Natural killer cell (primary cell): ENCODE measurements at regions not wholly inside any gene's neighbourhood (a gene's known extent, or its start where the extent isn't known, plus 50 kb on each side); places are given as distances from the start of the nearest gene placed in this dataset.

ENCODE experiments used
- ATAC-seq, 3 donors: fragments of 150-1000 bp in 2 of 3; fragments of 200-7000 bp in 1 of 3; cut with Tn5 transposase; 1 replicate in 1 of 3; 2 replicates in 2 of 3; pipeline ENCODE4 v1.10.0; 2021; ENCODE audit warnings: mild to moderate bottlenecking in 2 of 3, moderate library complexity in 2 of 3
- DNase-seq, 2 donors: peaks; one replicate each; pipeline versions ENCODE4 v3.0.0 to v3.0.0-alpha.2; 2013 to 2021; ENCODE audit warnings: mixed read lengths in 1 of 2
- H3K27ac ChIP-seq: one replicate; pipeline ENCODE4 v1.5.1; 2013; ENCODE audit warnings: mild to moderate bottlenecking, low read length
- H3K27me3 ChIP-seq: one replicate; pipeline ENCODE4 v1.6.1; 2013; ENCODE audit warnings: low read length; ENCODE audit not compliant: control insufficient read depth, insufficient read depth
- H3K36me3 ChIP-seq: one replicate; pipeline ENCODE4 v1.6.1; 2013; ENCODE audit warnings: low read length; ENCODE audit not compliant: control insufficient read depth, insufficient read depth
- H3K4me1 ChIP-seq: one replicate; pipeline ENCODE4 v1.6.1; 2013; ENCODE audit warnings: low read length; ENCODE audit not compliant: control insufficient read depth, insufficient read depth
- H3K4me3 ChIP-seq: one replicate; pipeline ENCODE4 v1.5.1; 2013; ENCODE audit warnings: low read length
- H3K9me3 ChIP-seq: one replicate; pipeline ENCODE4 v1.6.1; 2013; ENCODE audit warnings: low read length; ENCODE audit not compliant: control insufficient read depth, insufficient read depth
- H3K27ac Mint-ChIP-seq, 2 donors: one replicate each; pipeline ENCODE4 v1.8.0; 2022; ENCODE audit warnings: mild to moderate bottlenecking in 2 of 2, mixed read lengths in 2 of 2, moderate library complexity in 1 of 2
- H3K27me3 Mint-ChIP-seq, 2 donors: one replicate each; pipeline ENCODE4 v1.8.0; 2022; ENCODE audit warnings: low read depth in 2 of 2, mixed read lengths in 2 of 2
- H3K36me3 Mint-ChIP-seq: one replicate; pipeline ENCODE4 v1.8.0; 2022; ENCODE audit warnings: mixed read lengths
- H3K4me1 Mint-ChIP-seq, 2 donors: one replicate each; pipeline ENCODE4 v1.8.0; 2022; ENCODE audit warnings: mixed read lengths in 2 of 2
- H3K4me3 Mint-ChIP-seq: one replicate; pipeline ENCODE4 v1.8.0; 2022; ENCODE audit warnings: mild to moderate bottlenecking, moderate library complexity, mixed read lengths
- H3K9me3 Mint-ChIP-seq, 2 donors: one replicate each; pipeline ENCODE4 v1.8.0; 2022; ENCODE audit warnings: mixed read lengths in 2 of 2
- WGBS: methylation state at CpG from one replicate; pipeline ENCODE4 v1.1.7; 2013; ENCODE audit warnings: missing lambda C conversion rate; ENCODE audit not compliant: insufficient coverage; 5-methylcytosine and 5-hydroxymethylcytosine counted together
- intact Hi-C: fragments of 100-400 bp; cut with micrococcal nuclease; formaldehyde crosslinking; loops from one replicate; pipeline ENCODE4 v1.14.2; 2022
- TF ChIP-seq, protein P1 (sequence below): fragments of 200-600 bp; IDR thresholded peaks from one replicate; pipeline ENCODE4 v1.8.0; 2022; ENCODE audit warnings: antibody characterized with exemption

DNA sequence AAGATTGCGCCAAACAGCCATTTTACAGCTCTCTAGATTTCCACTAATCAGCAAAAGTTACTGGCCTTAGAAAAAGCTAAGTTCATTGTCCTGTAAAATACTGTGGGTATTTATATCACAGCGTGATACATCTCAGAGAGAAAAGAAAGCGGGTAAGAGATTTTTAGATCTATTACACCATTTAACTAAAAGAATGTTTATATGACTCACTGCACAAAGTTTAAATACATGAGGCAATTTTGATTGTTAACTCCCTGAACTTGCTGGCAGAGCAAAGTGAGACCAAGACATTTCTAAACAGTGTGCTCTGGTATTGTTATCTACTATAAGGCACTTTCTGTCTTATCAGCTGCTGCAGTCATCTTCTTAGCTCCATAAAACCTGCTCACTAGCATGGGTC is 314.3 kb downstream of the EPHA7 start:
- H3K9me3 Mint-ChIP-seq: peaks cover 17 to 31% of the 10 kb centered on the region in 2 donors
- ATAC-seq: no peak
- no CpG with 5 or more reads among the region's 3 CpGs for WGBS
- H3K4me1 ChIP-seq: no peaks in the 10 kb centered on the region
- H3K27ac ChIP-seq: no peak overlapping the region
- no peaks in the 10 kb centered on the region for H3K27me3 ChIP-seq
- no peak overlapping the region for H3K4me3 Mint-ChIP-seq
- H3K9me3 ChIP-seq: no peaks in the 10 kb centered on the region
- TF ChIP-seq, protein P1, sequence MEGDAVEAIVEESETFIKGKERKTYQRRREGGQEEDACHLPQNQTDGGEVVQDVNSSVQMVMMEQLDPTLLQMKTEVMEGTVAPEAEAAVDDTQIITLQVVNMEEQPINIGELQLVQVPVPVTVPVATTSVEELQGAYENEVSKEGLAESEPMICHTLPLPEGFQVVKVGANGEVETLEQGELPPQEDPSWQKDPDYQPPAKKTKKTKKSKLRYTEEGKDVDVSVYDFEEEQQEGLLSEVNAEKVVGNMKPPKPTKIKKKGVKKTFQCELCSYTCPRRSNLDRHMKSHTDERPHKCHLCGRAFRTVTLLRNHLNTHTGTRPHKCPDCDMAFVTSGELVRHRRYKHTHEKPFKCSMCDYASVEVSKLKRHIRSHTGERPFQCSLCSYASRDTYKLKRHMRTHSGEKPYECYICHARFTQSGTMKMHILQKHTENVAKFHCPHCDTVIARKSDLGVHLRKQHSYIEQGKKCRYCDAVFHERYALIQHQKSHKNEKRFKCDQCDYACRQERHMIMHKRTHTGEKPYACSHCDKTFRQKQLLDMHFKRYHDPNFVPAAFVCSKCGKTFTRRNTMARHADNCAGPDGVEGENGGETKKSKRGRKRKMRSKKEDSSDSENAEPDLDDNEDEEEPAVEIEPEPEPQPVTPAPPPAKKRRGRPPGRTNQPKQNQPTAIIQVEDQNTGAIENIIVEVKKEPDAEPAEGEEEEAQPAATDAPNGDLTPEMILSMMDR: no peak
- H3K4me3 ChIP-seq: no peak overlapping the region
- no peak overlapping the region for H3K27ac Mint-ChIP-seq
- DNase-seq: no peak
- intact Hi-C loops: no loop called here
- no peaks in the 10 kb centered on the region for H3K36me3 Mint-ChIP-seq
- no peaks in the 10 kb centered on the region for H3K4me1 Mint-ChIP-seq
- no peaks in the 10 kb centered on the region for H3K36me3 ChIP-seq
- no peaks in the 10 kb centered on the region for H3K27me3 Mint-ChIP-seq

DNA sequence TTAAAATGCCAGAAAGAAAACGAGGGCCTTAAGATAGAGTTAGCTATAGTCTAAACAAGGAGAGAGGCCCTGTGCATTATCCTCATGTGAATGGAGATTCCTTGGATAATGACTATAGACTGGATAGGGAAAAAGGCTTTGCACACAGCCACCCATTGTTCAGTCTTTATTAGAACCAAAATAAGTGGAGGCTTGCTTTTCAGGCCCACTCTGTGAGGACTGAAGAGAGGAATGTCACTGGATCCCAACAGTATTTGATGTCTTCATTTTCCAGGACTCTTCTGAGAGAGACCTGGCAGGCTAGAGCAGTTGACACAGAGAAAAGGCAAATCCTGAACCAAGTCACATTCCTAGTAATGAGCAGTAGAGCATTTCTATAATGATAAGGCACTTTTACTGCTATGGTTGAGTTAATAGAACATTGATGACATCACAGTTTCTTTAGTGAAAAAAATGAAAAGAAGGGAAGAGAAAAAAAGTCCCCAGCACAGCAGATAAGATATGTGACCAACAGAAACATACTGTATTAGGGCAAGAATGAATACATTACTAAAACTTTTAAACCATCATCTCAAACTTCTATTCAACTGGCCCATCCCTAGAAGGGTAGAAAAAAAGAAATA is 315.1 kb downstream of the EPHA7 start:
- no peak overlapping the region for H3K4me3 ChIP-seq
- no peaks in the 10 kb centered on the region for H3K36me3 ChIP-seq
- no peaks in the 10 kb centered on the region for H3K4me1 ChIP-seq
- H3K4me3 Mint-ChIP-seq: no peak overlapping the region
- 58% methylated on average over 1 of the region's 1 CpG for WGBS
- H3K36me3 Mint-ChIP-seq: no peaks in the 10 kb centered on the region
- TF ChIP-seq, protein P1: no peak
- H3K4me1 Mint-ChIP-seq: no peaks in the 10 kb centered on the region
- H3K27ac ChIP-seq: no peak overlapping the region
- peaks cover 17 to 28% of the 10 kb centered on the region in 2 donors for H3K9me3 Mint-ChIP-seq
- ATAC-seq (no peak), DNase-seq (no peak)
- intact Hi-C loops: no loop called here
- H3K27me3 ChIP-seq: no peaks in the 10 kb centered on the region
- H3K9me3 ChIP-seq: no peaks in the 10 kb centered on the region
- H3K27me3 Mint-ChIP-seq: no peaks in the 10 kb centered on the region
- no peak overlapping the region for H3K27ac Mint-ChIP-seq

DNA sequence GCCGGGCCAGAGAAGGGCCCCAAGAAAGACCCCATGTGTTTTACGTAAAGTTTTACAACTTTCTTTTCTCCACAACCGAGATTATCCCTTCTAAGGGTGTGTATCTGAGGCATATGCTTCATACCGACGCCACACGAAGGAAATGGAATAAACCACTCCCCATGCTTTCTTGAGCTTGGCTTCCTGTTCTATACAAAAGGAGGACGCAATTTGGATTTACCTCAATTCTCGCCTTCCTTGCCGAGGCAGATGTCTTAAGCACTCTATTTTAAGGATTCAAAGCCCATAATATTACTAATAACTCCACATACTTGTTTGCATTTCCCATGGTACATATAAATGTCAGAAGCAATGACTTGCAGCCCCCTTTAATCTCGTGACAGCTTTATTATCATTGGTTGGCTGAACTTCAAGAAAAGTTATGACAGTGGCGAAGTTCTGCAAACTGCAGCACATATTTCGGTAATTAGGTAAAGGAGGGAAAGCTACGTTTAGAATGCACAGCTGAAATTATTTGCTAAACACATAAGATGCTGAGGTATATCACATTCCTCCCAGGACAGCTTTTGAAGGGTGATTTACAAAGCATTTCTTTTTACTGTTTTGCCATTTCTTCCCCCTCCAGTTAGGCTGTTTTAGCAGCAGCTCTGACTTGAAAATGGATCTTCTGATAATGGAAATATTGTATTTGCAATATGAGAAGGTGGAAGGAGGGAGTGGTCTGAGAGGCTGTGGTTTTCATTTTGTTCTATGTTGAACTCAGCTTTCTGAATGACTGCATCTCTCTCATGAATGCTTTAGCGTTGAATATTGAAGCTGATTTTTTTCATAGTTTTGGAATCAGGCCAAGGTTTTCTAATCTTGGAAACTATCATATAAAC is 330.5 kb downstream of the EPHA7 start:
- intact Hi-C loops: no loop called here
- no peak overlapping the region for H3K4me3 Mint-ChIP-seq
- H3K27me3 Mint-ChIP-seq: no peaks in the 10 kb centered on the region
- ATAC-seq: no peak
- no peak for DNase-seq
- Histone ChIP-seq H3K27ac (no peak overlapping the region), H3K4me3 (no peak overlapping the region), H3K4me1 (no peaks in the 10 kb centered on the region), H3K9me3 (peaks cover 7% of the 10 kb centered on the region), H3K27me3 (no peaks in the 10 kb centered on the region), H3K36me3 (no peaks in the 10 kb centered on the region)
- H3K36me3 Mint-ChIP-seq: peaks cover 7% of the 10 kb centered on the region
- 76% methylated on average over 14 of the region's 14 CpGs for WGBS
- no peak overlapping the region for H3K27ac Mint-ChIP-seq
- H3K4me1 Mint-ChIP-seq: no peaks in the 10 kb centered on the region
- TF ChIP-seq, protein P1: no peak
- peaks cover 2 to 6% of the 10 kb centered on the region in 2 donors for H3K9me3 Mint-ChIP-seq
